SK-N-SH treated with all-trans-retinoic acid at 6 μM for 48 hours (cell line): ENCODE measurements at regions not wholly inside any gene's neighbourhood (a gene's known extent, or its start where the extent isn't known, plus 50 kb on each side); places are given as distances from the start of the nearest gene placed in this dataset.

Experiments
- ATAC-seq: fragments of 200-7000 bp; cut with Tn5 transposase; 3 replicates; pipeline ENCODE4 v1.9.1; 2020; ENCODE audit warnings: mild to moderate bottlenecking, moderate library complexity
- ARNTL ChIP-seq: fragments of 450-650 bp; formaldehyde crosslinking; IDR thresholded peaks from 2 replicates; pipeline ENCODE4 v1.5.0; 2020; ENCODE audit warnings: low read depth, mild to moderate bottlenecking, moderate library complexity, borderline replicate concordance
- BACH2 ChIP-seq: fragments of 250-450 bp; sonication (Bioruptor Pico); IDR thresholded peaks from 2 replicates; pipeline ENCODE4 v1.9.0; 2021; ENCODE audit warnings: mild to moderate bottlenecking, borderline replicate concordance
- CSDC2 ChIP-seq: fragments of 250-450 bp; sonication (Bioruptor Pico); IDR thresholded peaks from 2 replicates; pipeline ENCODE4 v1.5.0; 2020; ENCODE audit warnings: mild to moderate bottlenecking, moderate library complexity
- ESRRG ChIP-seq: fragments of 250-450 bp; sonication (Bioruptor Pico); IDR thresholded peaks from 2 replicates; pipeline ENCODE4 v1.6.1; 2021; ENCODE audit warnings: mild to moderate bottlenecking
- GLIS3 ChIP-seq: fragments of 250-450 bp; sonication (Bioruptor Pico); IDR thresholded peaks from 2 replicates; pipeline ENCODE4 v1.5.0; 2020; ENCODE audit warnings: mild to moderate bottlenecking, moderate library complexity
- OSR1 ChIP-seq: fragments of 250-450 bp; sonication (Bioruptor Pico); IDR thresholded peaks from 2 replicates; pipeline ENCODE4 v1.8.0; 2022; ENCODE audit warnings: moderate library complexity, mild to moderate bottlenecking, inconsistent platforms
- PPARA ChIP-seq: fragments of 250-450 bp; sonication (Bioruptor Pico); IDR thresholded peaks from 2 replicates; pipeline ENCODE4 v1.5.0; 2020; ENCODE audit warnings: mild to moderate bottlenecking, borderline replicate concordance
- RARB ChIP-seq: fragments of 250-450 bp; sonication (Bioruptor Pico); IDR thresholded peaks from 2 replicates; pipeline ENCODE4 v1.8.0; 2021; ENCODE audit warnings: mild to moderate bottlenecking, moderate library complexity
- SNAI2 ChIP-seq: fragments of 250-450 bp; sonication (Bioruptor Pico); IDR thresholded peaks from 2 replicates; pipeline ENCODE4 v1.5.0; 2020; ENCODE audit warnings: mild to moderate bottlenecking, moderate library complexity
- TCF4 ChIP-seq: fragments of 250-450 bp; sonication (Bioruptor Pico); IDR thresholded peaks from 2 replicates; pipeline ENCODE4 v1.8.0; 2021; ENCODE audit warnings: mild to moderate bottlenecking, moderate library complexity, borderline replicate concordance
- TOX ChIP-seq: fragments of 250-450 bp; sonication (Bioruptor Pico); IDR thresholded peaks from 2 replicates; pipeline ENCODE4 v1.8.0; 2021; ENCODE audit warnings: mild to moderate bottlenecking, moderate library complexity, borderline replicate concordance
- ZC3H10 ChIP-seq: fragments of 250-450 bp; sonication (Bioruptor Pico); IDR thresholded peaks from 2 replicates; pipeline ENCODE4 v1.5.1; 2021; ENCODE audit warnings: mild to moderate bottlenecking, moderate library complexity
- ZFP3 ChIP-seq: fragments of 250-450 bp; sonication (Bioruptor Pico); IDR thresholded peaks from 2 replicates; pipeline ENCODE4 v1.5.0; 2020; ENCODE audit warnings: mild to moderate bottlenecking, moderate library complexity
- ZNF565 ChIP-seq: fragments of 450-650 bp; formaldehyde crosslinking; conservative IDR thresholded peaks from 2 replicates; pipeline ENCODE4 v1.5.0; 2020; ENCODE audit warnings: low read depth, mild to moderate bottlenecking, moderate library complexity
- ZNF70 ChIP-seq: fragments of 450-650 bp; formaldehyde crosslinking; IDR thresholded peaks from 2 replicates; pipeline ENCODE4 v1.5.0; 2020; ENCODE audit warnings: mild to moderate bottlenecking, moderate library complexity
- ZNF8 ChIP-seq: fragments of 450-650 bp; formaldehyde crosslinking; IDR thresholded peaks from 2 replicates; pipeline ENCODE4 v1.5.0; 2020; ENCODE audit warnings: mild to moderate bottlenecking, moderate library complexity
- TF ChIP-seq, protein P1 (sequence below): fragments of 250-450 bp; sonication (Bioruptor Pico); IDR thresholded peaks from 2 replicates; pipeline ENCODE4 v1.8.0; 2021; ENCODE audit warnings: low read depth, mild to moderate bottlenecking, moderate library complexity, borderline replicate concordance
- TF ChIP-seq, protein P2 (sequence below): fragments of 250-450 bp; sonication (Bioruptor Pico); IDR thresholded peaks from 2 replicates; pipeline ENCODE4 v1.5.0; 2020; ENCODE audit warnings: mild to moderate bottlenecking, moderate library complexity
- TF ChIP-seq, protein P3 (sequence below): fragments of 250-450 bp; sonication (Bioruptor Pico); IDR thresholded peaks from 2 replicates; pipeline ENCODE4 v1.5.1; 2021; ENCODE audit warnings: mild to moderate bottlenecking, moderate library complexity
- TF ChIP-seq, protein P4 (sequence below): fragments of 250-450 bp; sonication (Bioruptor Pico); IDR thresholded peaks from 2 replicates; pipeline ENCODE4 v1.8.0; 2020; ENCODE audit warnings: mild to moderate bottlenecking, moderate library complexity, borderline replicate concordance
- TF ChIP-seq, protein P5 (sequence below): fragments of 250-450 bp; sonication (Bioruptor Pico); IDR thresholded peaks from 2 replicates; pipeline ENCODE4 v1.5.1; 2020; ENCODE audit warnings: low read depth, mild to moderate bottlenecking, moderate library complexity

DNA sequence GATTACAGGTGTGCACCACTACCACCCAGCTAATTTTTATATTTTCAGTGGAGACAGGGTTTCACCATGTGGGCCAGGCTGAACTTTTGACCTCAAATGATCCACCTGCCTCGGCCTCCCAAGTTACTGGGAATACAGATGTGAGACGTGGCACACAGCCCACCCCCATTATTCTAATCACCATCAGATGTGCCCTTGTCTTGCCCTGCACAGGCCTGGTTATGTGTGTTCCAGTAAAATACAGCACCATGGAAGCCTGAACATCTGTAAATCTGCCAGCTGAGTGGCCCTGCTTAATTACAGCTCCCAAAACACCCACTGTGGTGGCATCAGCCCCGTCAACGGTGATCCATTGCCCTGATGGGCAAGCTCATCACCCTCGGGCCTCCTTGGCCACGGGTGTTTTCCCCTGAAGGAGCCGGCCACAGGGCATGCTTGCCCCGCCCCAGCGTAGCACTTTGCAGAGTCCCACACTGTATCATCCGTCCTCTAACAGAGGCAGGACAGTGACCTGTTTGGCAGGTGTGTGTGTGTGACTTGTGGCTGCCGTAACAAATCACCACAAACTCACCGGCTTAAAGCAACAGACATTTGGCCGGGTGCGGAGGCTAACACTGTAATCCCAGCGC is 74.5 kb downstream of the RBFOX3 start:
- TF ChIP-seq ZNF565 (CRISPR knock-in tag), result no peak
- peak; percentile 63; the same call in 1 of the 2 replicates for TF ChIP-seq TCF4
- ATAC-seq, result no peak

DNA sequence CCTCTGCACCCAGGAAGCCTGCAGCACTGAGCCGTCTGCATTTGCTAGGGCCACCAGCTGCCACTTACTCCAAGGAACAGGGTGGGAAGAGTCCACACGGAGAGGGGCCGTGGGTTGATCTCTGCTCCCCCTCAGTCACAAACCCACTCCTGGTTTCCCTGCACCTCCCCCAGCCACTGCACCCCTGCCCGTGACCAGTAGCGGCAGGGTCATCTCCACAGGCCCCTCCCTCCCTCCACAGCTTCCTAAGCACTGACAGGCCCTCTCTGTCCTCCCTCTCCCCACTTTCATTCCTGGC is 75.2 kb downstream of the RBFOX3 start:
- no peak for ATAC-seq
- no peak for TF ChIP-seq RARB (CRISPR knock-in tag)
- no peak for TF ChIP-seq ZNF8
- TF ChIP-seq BACH2, result no peak
- TF ChIP-seq ZNF70 (CRISPR knock-in tag), result no peak
- no peak for TF ChIP-seq TOX (CRISPR knock-in tag)
- TF ChIP-seq ESRRG (CRISPR knock-in tag), result no peak
- TF ChIP-seq ZFP3 (CRISPR knock-in tag), result no peak
- TF ChIP-seq ARNTL, result no peak
- TF ChIP-seq, protein P1, sequence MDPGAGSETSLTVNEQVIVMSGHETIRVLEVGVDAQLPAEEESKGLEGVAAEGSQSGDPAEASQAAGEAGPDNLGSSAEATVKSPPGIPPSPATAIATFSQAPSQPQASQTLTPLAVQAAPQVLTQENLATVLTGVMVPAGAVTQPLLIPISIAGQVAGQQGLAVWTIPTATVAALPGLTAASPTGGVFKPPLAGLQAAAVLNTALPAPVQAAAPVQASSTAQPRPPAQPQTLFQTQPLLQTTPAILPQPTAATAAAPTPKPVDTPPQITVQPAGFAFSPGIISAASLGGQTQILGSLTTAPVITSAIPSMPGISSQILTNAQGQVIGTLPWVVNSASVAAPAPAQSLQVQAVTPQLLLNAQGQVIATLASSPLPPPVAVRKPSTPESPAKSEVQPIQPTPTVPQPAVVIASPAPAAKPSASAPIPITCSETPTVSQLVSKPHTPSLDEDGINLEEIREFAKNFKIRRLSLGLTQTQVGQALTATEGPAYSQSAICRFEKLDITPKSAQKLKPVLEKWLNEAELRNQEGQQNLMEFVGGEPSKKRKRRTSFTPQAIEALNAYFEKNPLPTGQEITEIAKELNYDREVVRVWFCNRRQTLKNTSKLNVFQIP (CRISPR knock-in tag), result no peak
- no peak for TF ChIP-seq TCF4
- TF ChIP-seq, protein P2, sequence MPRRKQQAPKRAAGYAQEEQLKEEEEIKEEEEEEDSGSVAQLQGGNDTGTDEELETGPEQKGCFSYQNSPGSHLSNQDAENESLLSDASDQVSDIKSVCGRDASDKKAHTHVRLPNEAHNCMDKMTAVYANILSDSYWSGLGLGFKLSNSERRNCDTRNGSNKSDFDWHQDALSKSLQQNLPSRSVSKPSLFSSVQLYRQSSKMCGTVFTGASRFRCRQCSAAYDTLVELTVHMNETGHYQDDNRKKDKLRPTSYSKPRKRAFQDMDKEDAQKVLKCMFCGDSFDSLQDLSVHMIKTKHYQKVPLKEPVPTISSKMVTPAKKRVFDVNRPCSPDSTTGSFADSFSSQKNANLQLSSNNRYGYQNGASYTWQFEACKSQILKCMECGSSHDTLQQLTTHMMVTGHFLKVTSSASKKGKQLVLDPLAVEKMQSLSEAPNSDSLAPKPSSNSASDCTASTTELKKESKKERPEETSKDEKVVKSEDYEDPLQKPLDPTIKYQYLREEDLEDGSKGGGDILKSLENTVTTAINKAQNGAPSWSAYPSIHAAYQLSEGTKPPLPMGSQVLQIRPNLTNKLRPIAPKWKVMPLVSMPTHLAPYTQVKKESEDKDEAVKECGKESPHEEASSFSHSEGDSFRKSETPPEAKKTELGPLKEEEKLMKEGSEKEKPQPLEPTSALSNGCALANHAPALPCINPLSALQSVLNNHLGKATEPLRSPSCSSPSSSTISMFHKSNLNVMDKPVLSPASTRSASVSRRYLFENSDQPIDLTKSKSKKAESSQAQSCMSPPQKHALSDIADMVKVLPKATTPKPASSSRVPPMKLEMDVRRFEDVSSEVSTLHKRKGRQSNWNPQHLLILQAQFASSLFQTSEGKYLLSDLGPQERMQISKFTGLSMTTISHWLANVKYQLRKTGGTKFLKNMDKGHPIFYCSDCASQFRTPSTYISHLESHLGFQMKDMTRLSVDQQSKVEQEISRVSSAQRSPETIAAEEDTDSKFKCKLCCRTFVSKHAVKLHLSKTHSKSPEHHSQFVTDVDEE, result no peak
- TF ChIP-seq, protein P3, sequence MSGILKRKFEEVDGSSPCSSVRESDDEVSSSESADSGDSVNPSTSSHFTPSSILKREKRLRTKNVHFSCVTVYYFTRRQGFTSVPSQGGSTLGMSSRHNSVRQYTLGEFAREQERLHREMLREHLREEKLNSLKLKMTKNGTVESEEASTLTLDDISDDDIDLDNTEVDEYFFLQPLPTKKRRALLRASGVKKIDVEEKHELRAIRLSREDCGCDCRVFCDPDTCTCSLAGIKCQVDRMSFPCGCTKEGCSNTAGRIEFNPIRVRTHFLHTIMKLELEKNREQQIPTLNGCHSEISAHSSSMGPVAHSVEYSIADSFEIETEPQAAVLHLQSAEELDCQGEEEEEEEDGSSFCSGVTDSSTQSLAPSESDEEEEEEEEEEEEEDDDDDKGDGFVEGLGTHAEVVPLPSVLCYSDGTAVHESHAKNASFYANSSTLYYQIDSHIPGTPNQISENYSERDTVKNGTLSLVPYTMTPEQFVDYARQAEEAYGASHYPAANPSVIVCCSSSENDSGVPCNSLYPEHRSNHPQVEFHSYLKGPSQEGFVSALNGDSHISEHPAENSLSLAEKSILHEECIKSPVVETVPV (CRISPR knock-in tag), result no peak
- TF ChIP-seq, protein P4, sequence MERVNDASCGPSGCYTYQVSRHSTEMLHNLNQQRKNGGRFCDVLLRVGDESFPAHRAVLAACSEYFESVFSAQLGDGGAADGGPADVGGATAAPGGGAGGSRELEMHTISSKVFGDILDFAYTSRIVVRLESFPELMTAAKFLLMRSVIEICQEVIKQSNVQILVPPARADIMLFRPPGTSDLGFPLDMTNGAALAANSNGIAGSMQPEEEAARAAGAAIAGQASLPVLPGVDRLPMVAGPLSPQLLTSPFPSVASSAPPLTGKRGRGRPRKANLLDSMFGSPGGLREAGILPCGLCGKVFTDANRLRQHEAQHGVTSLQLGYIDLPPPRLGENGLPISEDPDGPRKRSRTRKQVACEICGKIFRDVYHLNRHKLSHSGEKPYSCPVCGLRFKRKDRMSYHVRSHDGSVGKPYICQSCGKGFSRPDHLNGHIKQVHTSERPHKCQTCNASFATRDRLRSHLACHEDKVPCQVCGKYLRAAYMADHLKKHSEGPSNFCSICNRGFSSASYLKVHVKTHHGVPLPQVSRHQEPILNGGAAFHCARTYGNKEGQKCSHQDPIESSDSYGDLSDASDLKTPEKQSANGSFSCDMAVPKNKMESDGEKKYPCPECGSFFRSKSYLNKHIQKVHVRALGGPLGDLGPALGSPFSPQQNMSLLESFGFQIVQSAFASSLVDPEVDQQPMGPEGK (CRISPR knock-in tag), result no peak
- no peak for TF ChIP-seq ZNF565 (CRISPR knock-in tag)
- no peak for TF ChIP-seq CSDC2 (CRISPR knock-in tag)
- TF ChIP-seq, protein P5, sequence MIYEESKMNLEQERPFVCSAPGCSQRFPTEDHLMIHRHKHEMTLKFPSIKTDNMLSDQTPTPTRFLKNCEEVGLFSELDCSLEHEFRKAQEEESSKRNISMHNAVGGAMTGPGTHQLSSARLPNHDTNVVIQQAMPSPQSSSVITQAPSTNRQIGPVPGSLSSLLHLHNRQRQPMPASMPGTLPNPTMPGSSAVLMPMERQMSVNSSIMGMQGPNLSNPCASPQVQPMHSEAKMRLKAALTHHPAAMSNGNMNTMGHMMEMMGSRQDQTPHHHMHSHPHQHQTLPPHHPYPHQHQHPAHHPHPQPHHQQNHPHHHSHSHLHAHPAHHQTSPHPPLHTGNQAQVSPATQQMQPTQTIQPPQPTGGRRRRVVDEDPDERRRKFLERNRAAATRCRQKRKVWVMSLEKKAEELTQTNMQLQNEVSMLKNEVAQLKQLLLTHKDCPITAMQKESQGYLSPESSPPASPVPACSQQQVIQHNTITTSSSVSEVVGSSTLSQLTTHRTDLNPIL (CRISPR knock-in tag), result no peak
- TF ChIP-seq SNAI2 (CRISPR knock-in tag), result no peak
- no peak for TF ChIP-seq PPARA (CRISPR knock-in tag)
- TF ChIP-seq ZC3H10 (CRISPR knock-in tag), result no peak
- no peak for TF ChIP-seq OSR1
- TF ChIP-seq, all 23 proteins: peak for 0

DNA sequence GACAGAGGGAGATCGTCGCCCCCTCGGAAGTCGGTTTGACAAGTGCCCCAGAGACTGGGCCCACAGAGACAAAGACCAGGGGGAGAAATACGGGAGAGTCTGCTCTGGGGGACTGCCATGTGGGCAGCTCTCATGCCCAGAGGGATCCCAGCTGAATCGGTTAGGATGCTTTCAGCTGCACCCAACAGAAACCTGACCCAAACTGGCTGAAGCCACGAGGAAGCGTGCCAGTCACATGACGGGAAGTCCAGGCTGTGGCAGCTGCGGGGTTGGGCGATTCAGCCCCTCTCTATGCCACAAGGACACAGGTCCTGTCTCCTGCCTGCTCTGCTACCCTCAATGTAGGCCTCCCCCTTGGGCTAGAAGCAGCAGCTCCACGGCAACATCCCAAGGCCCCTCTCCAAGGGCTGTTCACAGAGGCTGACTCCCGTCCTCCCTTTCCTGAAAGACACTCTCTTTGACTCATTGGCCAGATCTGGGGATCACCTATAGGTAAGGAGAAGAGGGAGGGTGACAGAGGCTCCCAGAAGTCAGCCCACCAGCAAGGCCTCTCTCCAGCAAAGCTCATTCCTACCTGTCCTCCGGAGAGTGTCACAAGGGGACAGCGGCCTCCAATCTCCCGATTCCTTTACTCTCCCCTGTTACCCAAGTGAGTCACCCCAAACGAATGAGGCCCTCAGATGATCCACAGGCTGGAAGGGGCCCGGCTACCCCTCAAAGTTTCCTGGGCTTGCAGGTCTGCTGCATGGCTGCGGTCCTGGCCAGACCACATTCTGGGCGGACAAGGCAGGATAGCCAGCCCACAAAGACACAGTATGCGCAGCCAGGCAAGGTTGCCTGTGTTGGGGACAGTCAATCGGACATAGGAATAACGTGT is 75.8 kb downstream of the RBFOX3 start:
- TF ChIP-seq TCF4 (no peak), RARB (CRISPR knock-in tag) (no peak), GLIS3 (CRISPR knock-in tag) (no peak), TOX (CRISPR knock-in tag) (no peak), OSR1 (no peak), ZFP3 (CRISPR knock-in tag) (no peak), ESRRG (CRISPR knock-in tag) (no peak), ZC3H10 (CRISPR knock-in tag) (no peak), ZNF8 (no peak), CSDC2 (CRISPR knock-in tag) (no peak)
- no peak for ATAC-seq
